ENCODE measurements at regions not wholly inside any gene's neighbourhood (a gene's known extent, or its start where the extent isn't known, plus 50 kb on each side); places are given as distances from the start of the nearest gene placed in this dataset.

- no peaks in the 10 kb centered on the region for H3F3A ChIP-seq (ENCODE audit: low read length, unreplicated experiment)
- no TSS peak for BruUV-seq (replicated peaks)
- ATAC-seq, result no peak
- H3K27ac ChIP-seq (ENCODE audit: low read length), result no peak overlapping the region
- no peaks in the 10 kb centered on the region for H3K9me2 ChIP-seq (replicated peaks; ENCODE audit: low read length)
- intact Hi-C loops (cut with micrococcal nuclease), result no loop called here
- no peaks in the 10 kb centered on the region for H3K36me3 ChIP-seq (ENCODE audit: low read depth, low read length)
- no peaks in the 10 kb centered on the region for H4K20me1 ChIP-seq (ENCODE audit: low read length)
- no peak overlapping the region for H3K4me3 ChIP-seq (ENCODE audit: low read length)
- ChIA-PET POLR2A (ENCODE audit: unreplicated experiment) (no interaction called here), CTCF (no interaction called here)
- DNase-seq, result no peak
- TF ChIP-seq EZH2phosphoT487 (IDR thresholded peaks at IDR 0.05; ENCODE audit: borderline replicate concordance, low read length) (no peak), CTCF (conservative IDR thresholded peaks at IDR 0.05; ENCODE audit: low read depth, low read length) (no peak), EZH2 (IDR thresholded peaks at IDR 0.05; ENCODE audit: low read length, unreplicated experiment) (no peak)
- no peak overlapping the region for H2AFZ ChIP-seq (ENCODE audit: low read length)
- H3K27me3 ChIP-seq (ENCODE audit: low read length), result no peaks in the 10 kb centered on the region
- H3K4me1 ChIP-seq (ENCODE audit: insufficient read depth, low read length), result no peaks in the 10 kb centered on the region
- no peak overlapping the region for H3K9ac ChIP-seq (ENCODE audit: low read length)
- H3K9me3 ChIP-seq (ENCODE audit: low read length), result no peaks in the 10 kb centered on the region
- no peaks in the 10 kb centered on the region for H3K79me2 ChIP-seq (ENCODE audit: low read length)
- H3K4me2 ChIP-seq (ENCODE audit: low read length), result no peak overlapping the region
These were observed 462.6 kb upstream of the MGMT start for GRCh38 chr10:129004398-129004797.

- BruUV-seq (replicated peaks), result no TSS peak
- H3K4me3 ChIP-seq (ENCODE audit: low read length), result no peak overlapping the region
- no peaks in the 10 kb centered on the region for H3F3A ChIP-seq (ENCODE audit: low read length, unreplicated experiment)
- POLR2A ChIA-PET (ENCODE audit: unreplicated experiment), result no interaction called here
- no peak overlapping the region for H3K9ac ChIP-seq (ENCODE audit: low read length)
- no peaks in the 10 kb centered on the region for H4K20me1 ChIP-seq (ENCODE audit: low read length)
- no peaks in the 10 kb centered on the region for H3K4me1 ChIP-seq (ENCODE audit: insufficient read depth, low read length)
- intact Hi-C loops (cut with micrococcal nuclease), result no loop called here
- H3K9me2 ChIP-seq (replicated peaks; ENCODE audit: low read length), result no peaks in the 10 kb centered on the region
- DNase-seq, result no peak
- no peaks in the 10 kb centered on the region for H3K27me3 ChIP-seq (ENCODE audit: low read length)
- ATAC-seq, result no peak
- TF ChIP-seq EZH2phosphoT487 (IDR thresholded peaks at IDR 0.05; ENCODE audit: borderline replicate concordance, low read length) (no peak), CTCF (conservative IDR thresholded peaks at IDR 0.05; ENCODE audit: low read depth, low read length) (no peak), EZH2 (IDR thresholded peaks at IDR 0.05; ENCODE audit: low read length, unreplicated experiment) (no peak)
- CTCF ChIA-PET, result no interaction called here
- no peaks in the 10 kb centered on the region for H3K36me3 ChIP-seq (ENCODE audit: low read depth, low read length)
- H3K9me3 ChIP-seq (ENCODE audit: low read length), result no peaks in the 10 kb centered on the region
- H3K4me2 ChIP-seq (ENCODE audit: low read length), result no peak overlapping the region
- no peaks in the 10 kb centered on the region for H3K79me2 ChIP-seq (ENCODE audit: low read length)
- H2AFZ ChIP-seq (ENCODE audit: low read length), result no peak overlapping the region
- no peak overlapping the region for H3K27ac ChIP-seq (ENCODE audit: low read length)
These were observed 462.0 kb upstream of the MGMT start for GRCh38 chr10:129005080-129005479.

GRCh38 chr10:129005804-129006203 lies 461.2 kb upstream of the MGMT start:
- intact Hi-C loops (cut with micrococcal nuclease), result no loop called here
- POLR2A ChIA-PET (ENCODE audit: unreplicated experiment), result no interaction called here
- H3K27me3 ChIP-seq (ENCODE audit: low read length), result no peaks in the 10 kb centered on the region
- no peak overlapping the region for H2AFZ ChIP-seq (ENCODE audit: low read length)
- no peak for ATAC-seq
- H4K20me1 ChIP-seq (ENCODE audit: low read length), result no peaks in the 10 kb centered on the region
- no peaks in the 10 kb centered on the region for H3K79me2 ChIP-seq (ENCODE audit: low read length)
- H3K36me3 ChIP-seq (ENCODE audit: low read depth, low read length), result no peaks in the 10 kb centered on the region
- TF ChIP-seq CTCF (conservative IDR thresholded peaks at IDR 0.05; ENCODE audit: low read depth, low read length), result no peak
- H3K4me3 ChIP-seq (ENCODE audit: low read length), result no peak overlapping the region
- H3K9me3 ChIP-seq (ENCODE audit: low read length), result no peaks in the 10 kb centered on the region
- no peaks in the 10 kb centered on the region for H3K4me1 ChIP-seq (ENCODE audit: insufficient read depth, low read length)
- no peak overlapping the region for H3K27ac ChIP-seq (ENCODE audit: low read length)
- BruUV-seq (replicated peaks), result no TSS peak
- H3K9ac ChIP-seq (ENCODE audit: low read length), result no peak overlapping the region
- no peaks in the 10 kb centered on the region for H3K9me2 ChIP-seq (replicated peaks; ENCODE audit: low read length)
- no peak for DNase-seq
- CTCF ChIA-PET, result no interaction called here
- no peak overlapping the region for H3K4me2 ChIP-seq (ENCODE audit: low read length)
- H3F3A ChIP-seq (ENCODE audit: low read length, unreplicated experiment), result no peaks in the 10 kb centered on the region

Measured in PC-3 (cell line).